ENCODE measurements at regions not wholly inside any gene's neighbourhood (a gene's known extent, or its start where the extent isn't known, plus 50 kb on each side); places are given as distances from the start of the nearest gene placed in this dataset.

DNA sequence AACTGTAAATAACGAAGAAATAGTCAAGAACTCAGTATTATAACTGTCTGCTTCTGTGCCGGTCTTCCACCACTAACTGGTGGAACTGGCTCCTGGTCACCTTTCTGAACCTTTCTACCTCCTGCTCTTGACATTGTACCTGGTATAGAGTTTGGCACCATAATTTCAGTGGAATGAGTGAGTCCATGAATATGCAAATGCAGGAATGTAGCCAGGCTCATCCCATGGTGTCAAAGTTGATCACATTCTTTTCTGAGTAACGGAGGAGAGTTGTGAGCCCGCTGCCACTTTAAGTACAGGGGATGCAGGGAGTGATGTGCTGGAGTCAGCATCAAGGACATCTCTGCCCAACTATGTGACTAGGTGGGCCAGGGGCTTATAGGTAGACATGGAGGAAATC is 207.9 kb upstream of the HS3ST1 start:
- TF ChIP-seq, protein P1, sequence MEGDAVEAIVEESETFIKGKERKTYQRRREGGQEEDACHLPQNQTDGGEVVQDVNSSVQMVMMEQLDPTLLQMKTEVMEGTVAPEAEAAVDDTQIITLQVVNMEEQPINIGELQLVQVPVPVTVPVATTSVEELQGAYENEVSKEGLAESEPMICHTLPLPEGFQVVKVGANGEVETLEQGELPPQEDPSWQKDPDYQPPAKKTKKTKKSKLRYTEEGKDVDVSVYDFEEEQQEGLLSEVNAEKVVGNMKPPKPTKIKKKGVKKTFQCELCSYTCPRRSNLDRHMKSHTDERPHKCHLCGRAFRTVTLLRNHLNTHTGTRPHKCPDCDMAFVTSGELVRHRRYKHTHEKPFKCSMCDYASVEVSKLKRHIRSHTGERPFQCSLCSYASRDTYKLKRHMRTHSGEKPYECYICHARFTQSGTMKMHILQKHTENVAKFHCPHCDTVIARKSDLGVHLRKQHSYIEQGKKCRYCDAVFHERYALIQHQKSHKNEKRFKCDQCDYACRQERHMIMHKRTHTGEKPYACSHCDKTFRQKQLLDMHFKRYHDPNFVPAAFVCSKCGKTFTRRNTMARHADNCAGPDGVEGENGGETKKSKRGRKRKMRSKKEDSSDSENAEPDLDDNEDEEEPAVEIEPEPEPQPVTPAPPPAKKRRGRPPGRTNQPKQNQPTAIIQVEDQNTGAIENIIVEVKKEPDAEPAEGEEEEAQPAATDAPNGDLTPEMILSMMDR (IDR thresholded peaks at IDR 0.05; ENCODE audit: low read depth, low read length): no peak
- Histone ChIP-seq H3K36me3 (no peaks in the 10 kb centered on the region), H3K27ac (no peak overlapping the region), H3K27me3 (ENCODE audit: insufficient read depth, low read depth, severe bottlenecking) (no peaks in the 10 kb centered on the region), H3K4me3 (ENCODE audit: low read depth, low read length) (no peak overlapping the region), H3K9me3 (ENCODE audit: severe bottlenecking) (no peaks in the 10 kb centered on the region)
- no peak for DNase-seq

DNA sequence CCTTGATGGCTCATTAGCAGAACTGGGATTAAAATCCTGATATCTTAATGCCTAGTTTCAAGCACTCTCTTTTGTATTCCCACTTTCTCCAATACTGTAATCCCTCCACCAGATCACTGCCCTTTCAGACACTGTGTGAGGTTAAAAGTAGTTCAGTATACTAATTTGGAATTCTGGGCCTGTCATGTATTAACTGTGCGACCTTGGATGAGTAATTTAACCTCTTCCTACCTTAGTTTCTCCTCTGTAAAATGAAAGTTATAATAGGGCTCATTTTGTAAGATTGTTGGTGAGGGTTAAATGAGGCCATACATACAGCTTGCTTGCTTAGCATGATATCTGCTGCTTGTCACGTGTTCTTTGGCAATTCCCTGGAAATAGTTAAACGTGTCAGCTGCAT is 207.3 kb upstream of the HS3ST1 start:
- Histone ChIP-seq H3K36me3 (no peaks in the 10 kb centered on the region), H3K27ac (no peak overlapping the region), H3K27me3 (ENCODE audit: insufficient read depth, low read depth, severe bottlenecking) (no peaks in the 10 kb centered on the region), H3K4me3 (ENCODE audit: low read depth, low read length) (no peak overlapping the region), H3K9me3 (ENCODE audit: severe bottlenecking) (no peaks in the 10 kb centered on the region)
- TF ChIP-seq, protein P1 (IDR thresholded peaks at IDR 0.05; ENCODE audit: low read depth, low read length): no peak
- DNase-seq: no peak

DNA sequence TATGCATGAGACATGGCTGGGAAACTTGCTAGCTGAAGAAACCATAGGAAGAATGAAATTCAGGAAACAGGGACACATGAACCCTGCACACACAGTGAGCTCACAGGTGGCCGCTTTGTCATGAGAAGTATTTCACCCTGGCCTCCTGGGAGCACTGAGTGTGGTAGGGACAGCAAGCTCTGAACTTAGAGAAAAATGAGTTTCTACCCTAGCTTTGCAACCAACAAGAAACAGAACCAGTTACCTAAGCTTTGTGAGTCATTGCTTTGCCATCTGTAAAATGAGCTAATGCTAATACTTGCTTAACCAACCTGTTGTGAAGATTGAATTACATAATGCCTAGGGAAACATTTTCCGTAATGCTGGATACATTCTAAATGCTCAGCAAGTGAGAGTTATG is 206.6 kb upstream of the HS3ST1 start:
- Histone ChIP-seq H3K27me3 (ENCODE audit: insufficient read depth, low read depth, severe bottlenecking) (no peaks in the 10 kb centered on the region), H3K4me3 (ENCODE audit: low read depth, low read length) (no peak overlapping the region), H3K27ac (no peak overlapping the region), H3K9me3 (ENCODE audit: severe bottlenecking) (no peaks in the 10 kb centered on the region), H3K36me3 (no peaks in the 10 kb centered on the region)
- DNase-seq: no peak
- TF ChIP-seq, protein P1 (IDR thresholded peaks at IDR 0.05; ENCODE audit: low read depth, low read length): no peak

DNA sequence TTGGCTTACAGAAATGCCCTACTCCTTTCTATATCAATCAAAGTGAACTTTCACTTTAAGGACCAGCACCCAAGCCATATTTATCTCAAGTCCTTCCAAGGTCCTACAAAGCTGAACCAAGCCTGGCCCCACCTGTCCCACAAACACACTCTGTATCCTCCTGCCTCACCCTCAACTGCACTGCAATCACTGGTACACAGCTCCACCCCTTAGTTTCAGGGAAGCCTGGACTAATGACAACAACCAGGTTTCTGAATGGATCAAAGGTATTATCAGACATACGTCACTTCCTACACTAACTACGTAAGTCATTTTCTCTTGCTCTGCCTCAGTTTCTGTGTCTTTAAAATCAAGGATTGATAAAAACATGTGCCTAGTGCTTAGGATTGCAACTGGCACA is 205.6 kb upstream of the HS3ST1 start:
- H3K27ac ChIP-seq: no peak overlapping the region
- H3K36me3 ChIP-seq: no peaks in the 10 kb centered on the region
- H3K9me3 ChIP-seq (ENCODE audit: severe bottlenecking): no peaks in the 10 kb centered on the region
- H3K27me3 ChIP-seq (ENCODE audit: insufficient read depth, low read depth, severe bottlenecking): no peaks in the 10 kb centered on the region
- TF ChIP-seq, protein P1 (IDR thresholded peaks at IDR 0.05; ENCODE audit: low read depth, low read length): peak; percentile 34; the same call in 1 of the 2 replicates
- peak; percentile 13 for DNase-seq
- H3K4me3 ChIP-seq (ENCODE audit: low read depth, low read length): no peak overlapping the region

DNA sequence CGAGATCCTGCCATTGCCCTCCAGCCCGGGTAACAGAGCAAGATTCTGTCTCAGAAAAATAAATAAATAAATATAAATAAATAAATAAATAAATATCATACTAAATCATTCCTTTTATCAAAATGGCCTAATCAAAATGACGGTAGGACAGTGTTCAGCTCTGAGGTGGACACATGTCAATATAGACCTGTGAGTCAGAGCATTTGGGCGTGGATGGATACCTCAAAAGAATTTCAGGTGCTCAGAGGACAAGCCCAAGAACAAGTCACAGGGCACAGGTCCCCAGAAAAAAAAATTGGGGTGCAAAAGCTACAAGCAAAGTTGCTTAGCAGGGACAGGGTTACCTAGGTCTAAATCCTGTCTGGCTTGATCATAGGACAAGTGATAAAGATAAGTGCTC is 204.7 kb upstream of the HS3ST1 start:
- no peak for DNase-seq
- Histone ChIP-seq H3K27ac (no peak overlapping the region), H3K36me3 (no peaks in the 10 kb centered on the region), H3K9me3 (ENCODE audit: severe bottlenecking) (no peaks in the 10 kb centered on the region), H3K27me3 (ENCODE audit: insufficient read depth, low read depth, severe bottlenecking) (no peaks in the 10 kb centered on the region), H3K4me3 (ENCODE audit: low read depth, low read length) (no peak overlapping the region)
- TF ChIP-seq, protein P1 (IDR thresholded peaks at IDR 0.05; ENCODE audit: low read depth, low read length): no peak

DNA sequence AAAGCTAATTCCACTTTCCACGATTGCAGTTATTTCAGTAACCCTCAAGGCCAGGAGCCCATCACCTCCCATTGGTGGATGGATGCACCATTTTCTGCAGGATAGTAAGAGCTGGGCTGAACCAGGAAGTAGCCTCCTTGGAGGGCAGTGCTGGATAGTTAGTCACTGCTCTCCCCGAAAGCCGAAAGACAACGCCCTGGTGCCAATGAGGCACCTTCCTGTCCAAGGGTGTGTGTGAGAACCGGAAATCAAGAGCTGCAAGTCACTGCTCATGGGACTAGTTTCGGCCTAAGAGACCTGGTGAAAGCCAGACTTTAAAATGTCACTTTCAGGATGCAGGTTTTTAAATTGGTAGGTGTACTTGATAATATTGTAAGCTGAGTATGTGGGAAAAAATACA is 203.8 kb upstream of the HS3ST1 start:
- H3K27me3 ChIP-seq (ENCODE audit: insufficient read depth, low read depth, severe bottlenecking): no peaks in the 10 kb centered on the region
- DNase-seq: no peak
- no peak overlapping the region for H3K4me3 ChIP-seq (ENCODE audit: low read depth, low read length)
- H3K9me3 ChIP-seq (ENCODE audit: severe bottlenecking): no peaks in the 10 kb centered on the region
- TF ChIP-seq, protein P1 (IDR thresholded peaks at IDR 0.05; ENCODE audit: low read depth, low read length): no peak
- no peaks in the 10 kb centered on the region for H3K36me3 ChIP-seq
- H3K27ac ChIP-seq: no peak overlapping the region
